Ascending aorta (tissue), 2 donors: ENCODE measurements at regions not wholly inside any gene's neighbourhood (a gene's known extent, or its start where the extent isn't known, plus 50 kb on each side); places are given as distances from the start of the nearest gene placed in this dataset.

Experiments
- DNase-seq, 2 donors: peaks; one replicate each; pipeline ENCODE4 v3.0.0-alpha.2; 2019; ENCODE audit warnings: low spot score in 2 of 2
- H3K27ac ChIP-seq, 2 donors: fragments of 200-600 bp; sonication (generic); one replicate each; pipeline ENCODE4 v1.5.1; 2016 to 2017; ENCODE audit warnings: mild to moderate bottlenecking in 1 of 2
- H3K27me3 ChIP-seq: fragments of 200-600 bp; sonication (generic); one replicate; pipeline ENCODE4 v1.5.1; 2017
- H3K36me3 ChIP-seq, 2 donors: fragments of 200-600 bp; sonication (generic); one replicate each; pipeline ENCODE4 v1.5.1; 2016
- H3K4me1 ChIP-seq, 2 donors: fragments of 200-600 bp; sonication (generic); one replicate each; pipeline ENCODE4 v1.5.1; 2016 to 2017; ENCODE audit warnings: mild to moderate bottlenecking in 1 of 2
- H3K4me3 ChIP-seq, 2 donors: fragments of 200-600 bp; sonication (generic); one replicate each; pipeline ENCODE4 v1.5.1; 2016 to 2017; ENCODE audit warnings: mild to moderate bottlenecking in 1 of 2
- H3K9me3 ChIP-seq, 2 donors: fragments of 200-600 bp; sonication (generic); one replicate each; pipeline ENCODE4 v1.5.1; 2016
- CTCF ChIP-seq, 3 experiments: fragments of 200-600 bp in 2 of 3; fragments of 450-650 bp in 1 of 3; sonication (generic) in 2 of 3; IDR thresholded peaks; one replicate each; pipeline ENCODE4 v1.5.1; 2016 to 2019; ENCODE audit warnings: antibody characterized with exemption in 3 of 3, mild to moderate bottlenecking in 1 of 3, moderate library complexity in 1 of 3
- intact Hi-C: fragments of 100-400 bp; cut with DNase I; formaldehyde crosslinking; loops from one replicate; pipeline ENCODE4 v1.15.1; 2023

- Histone ChIP-seq H3K4me1 (no peaks in the 10 kb centered on the region), H3K9me3 (no peaks in the 10 kb centered on the region), H3K27ac (no peak overlapping the region), H3K36me3 (no peaks in the 10 kb centered on the region), H3K4me3 (no peak overlapping the region), H3K27me3 (no peaks in the 10 kb centered on the region)
- TF ChIP-seq CTCF (IDR thresholded peaks at IDR 0.05) = no peak
- no peak for DNase-seq
- intact Hi-C loops = no loop called here
Measured at GRCh38 chr6:164075981-164076615, 661.6 kb downstream of the QKI start.

- no peak for DNase-seq
- Histone ChIP-seq H3K4me3 (no peak overlapping the region), H3K9me3 (no peaks in the 10 kb centered on the region), H3K27ac (no peak overlapping the region), H3K36me3 (no peaks in the 10 kb centered on the region), H3K27me3 (no peaks in the 10 kb centered on the region), H3K4me1 (no peaks in the 10 kb centered on the region)
- no peak for TF ChIP-seq CTCF (IDR thresholded peaks at IDR 0.05)
- intact Hi-C loops = no loop called here
Measured at GRCh38 chr6:164072240-164072666, 657.7 kb downstream of the QKI start.

GRCh38 chr6:164069350-164069990 lies 655.0 kb downstream of the QKI start:
- no peak for DNase-seq
- no peak for TF ChIP-seq CTCF (IDR thresholded peaks at IDR 0.05)
- intact Hi-C loops = no loop called here
- no peak overlapping the region for H3K4me3 ChIP-seq
- no peaks in the 10 kb centered on the region for H3K27me3 ChIP-seq
- no peaks in the 10 kb centered on the region for H3K4me1 ChIP-seq
- H3K9me3 ChIP-seq = no peaks in the 10 kb centered on the region
- no peaks in the 10 kb centered on the region for H3K36me3 ChIP-seq
- no peak overlapping the region for H3K27ac ChIP-seq

- H3K9me3 ChIP-seq = no peaks in the 10 kb centered on the region
- no peak overlapping the region for H3K4me3 ChIP-seq
- no peak for DNase-seq
- H3K27me3 ChIP-seq = no peaks in the 10 kb centered on the region
- no peaks in the 10 kb centered on the region for H3K4me1 ChIP-seq
- no peak overlapping the region for H3K27ac ChIP-seq
- H3K36me3 ChIP-seq = no peaks in the 10 kb centered on the region
- intact Hi-C loops = no loop called here
- TF ChIP-seq CTCF (IDR thresholded peaks at IDR 0.05) = no peak
Measured at GRCh38 chr6:164068527-164068926, 654.0 kb downstream of the QKI start.

- no peak overlapping the region for H3K4me3 ChIP-seq
- no peaks in the 10 kb centered on the region for H3K27me3 ChIP-seq
- DNase-seq = no peak
- no peak for TF ChIP-seq CTCF (IDR thresholded peaks at IDR 0.05)
- H3K9me3 ChIP-seq = no peaks in the 10 kb centered on the region
- intact Hi-C loops = no loop called here
- no peaks in the 10 kb centered on the region for H3K4me1 ChIP-seq
- no peak overlapping the region for H3K27ac ChIP-seq
- no peaks in the 10 kb centered on the region for H3K36me3 ChIP-seq
Measured at GRCh38 chr6:164066766-164067165, 652.2 kb downstream of the QKI start.
